Lung microvascular endothelial cell (primary cell): ENCODE measurements at regions not wholly inside any gene's neighbourhood (a gene's known extent, or its start where the extent isn't known, plus 50 kb on each side); places are given as distances from the start of the nearest gene placed in this dataset.
A peak's percentile ranks its signal among the peaks of the same experiment; 100 is the strongest.

ENCODE experiments used
- DNase-seq, 2 donors: peaks; one replicate each; pipeline versions ENCODE4 v3.0.0 to v3.0.0-alpha.2; 2010; ENCODE audit warnings: low read depth in 2 of 2

DNA sequence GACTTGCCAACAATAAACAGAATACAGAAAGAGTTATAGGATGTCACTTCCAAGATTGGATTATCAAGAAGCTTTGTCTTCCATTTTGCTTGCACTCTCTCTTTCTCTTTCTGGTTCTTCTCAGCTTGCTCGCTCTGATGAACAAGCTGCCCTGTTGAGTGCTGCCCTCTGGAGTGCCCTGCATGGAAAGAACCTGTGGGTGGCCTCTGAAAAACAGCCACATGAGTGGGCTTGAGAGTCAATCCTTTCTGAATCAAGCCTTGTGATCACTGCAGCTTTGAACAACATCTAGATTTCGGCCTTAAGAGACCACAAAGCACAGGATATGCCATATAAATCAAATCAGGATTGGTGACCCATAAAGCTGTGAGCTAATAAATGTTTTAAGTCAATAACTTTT is 185.1 kb downstream of the KIF2B start:
- DNase-seq = no peak

DNA sequence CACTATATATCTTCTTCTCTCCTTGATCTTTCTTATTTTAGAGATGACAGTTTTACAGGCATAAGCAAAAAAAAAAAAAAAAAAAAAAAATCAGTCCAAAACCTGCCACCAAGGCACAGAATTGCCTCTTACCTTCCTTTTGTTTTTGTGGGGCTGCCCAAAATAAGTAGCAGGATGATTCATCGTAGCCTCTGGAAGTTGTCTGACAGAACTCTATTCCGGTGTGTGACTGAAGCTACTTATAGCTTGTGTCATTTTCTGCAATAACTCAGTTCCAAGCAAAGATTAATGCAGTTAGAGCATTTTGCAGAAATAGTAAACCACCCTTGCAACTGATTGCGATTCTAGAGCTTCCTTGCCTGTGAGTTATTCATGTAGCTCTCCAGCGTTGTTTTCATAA is 186.8 kb downstream of the KIF2B start:
- no peak for DNase-seq

DNA sequence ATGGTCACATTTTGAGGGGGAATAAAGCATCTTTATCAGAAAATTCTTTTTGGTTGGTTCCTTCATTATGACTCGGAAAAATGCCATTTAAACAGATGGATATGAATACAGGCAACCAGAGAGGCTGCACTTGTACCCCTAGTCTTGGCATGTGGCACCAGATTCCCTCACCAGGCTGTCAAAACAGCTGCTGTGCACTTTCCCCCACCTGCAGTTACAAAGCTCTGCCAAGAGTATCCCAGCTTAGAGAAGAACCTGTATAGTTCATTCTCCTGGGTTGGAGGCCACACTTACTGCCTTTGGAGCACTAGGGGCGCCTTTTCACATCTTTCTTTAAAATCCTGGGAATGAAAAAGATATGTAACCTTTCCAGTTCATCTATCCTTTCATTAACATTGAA is 190.3 kb downstream of the KIF2B start:
- DNase-seq = no peak

DNA sequence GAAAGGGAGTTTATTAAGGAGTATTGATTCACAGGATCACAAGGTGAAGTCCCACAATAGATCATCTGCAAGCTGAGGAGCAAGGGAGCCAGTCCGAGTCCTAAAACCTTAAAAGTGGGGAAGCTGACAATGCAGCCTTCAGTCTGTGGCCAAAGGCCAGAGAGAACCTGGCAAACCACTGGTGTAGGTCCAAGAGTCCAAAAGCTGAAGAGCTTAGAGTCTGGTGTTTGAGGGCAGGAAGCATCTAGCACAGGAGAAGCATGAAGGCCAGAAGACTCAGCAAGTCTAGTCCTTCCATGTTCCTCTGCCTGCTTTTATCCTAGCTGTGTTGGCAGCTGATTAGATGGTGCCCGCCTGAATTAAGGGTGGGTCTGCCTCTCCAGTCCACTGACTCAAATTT is 193.0 kb downstream of the KIF2B start:
- DNase-seq = no peak

DNA sequence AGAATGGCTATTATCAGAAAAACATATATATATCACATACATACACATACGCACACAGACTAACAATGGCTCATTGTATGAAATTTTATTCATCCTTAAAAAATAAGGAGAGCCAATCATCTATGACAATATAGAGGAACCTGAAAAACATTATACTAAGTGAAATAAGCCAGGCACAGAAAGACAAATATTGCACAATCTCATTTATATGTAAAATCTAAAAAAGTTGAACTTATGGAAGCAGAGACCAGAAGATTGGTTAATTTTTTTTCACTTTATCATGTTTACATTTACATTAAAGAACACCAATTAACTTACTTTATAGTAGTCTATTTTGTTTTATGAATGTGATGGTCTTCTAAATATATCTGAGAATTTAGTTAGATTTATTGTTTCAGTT is 198.7 kb downstream of the KIF2B start:
- no peak for DNase-seq

DNA sequence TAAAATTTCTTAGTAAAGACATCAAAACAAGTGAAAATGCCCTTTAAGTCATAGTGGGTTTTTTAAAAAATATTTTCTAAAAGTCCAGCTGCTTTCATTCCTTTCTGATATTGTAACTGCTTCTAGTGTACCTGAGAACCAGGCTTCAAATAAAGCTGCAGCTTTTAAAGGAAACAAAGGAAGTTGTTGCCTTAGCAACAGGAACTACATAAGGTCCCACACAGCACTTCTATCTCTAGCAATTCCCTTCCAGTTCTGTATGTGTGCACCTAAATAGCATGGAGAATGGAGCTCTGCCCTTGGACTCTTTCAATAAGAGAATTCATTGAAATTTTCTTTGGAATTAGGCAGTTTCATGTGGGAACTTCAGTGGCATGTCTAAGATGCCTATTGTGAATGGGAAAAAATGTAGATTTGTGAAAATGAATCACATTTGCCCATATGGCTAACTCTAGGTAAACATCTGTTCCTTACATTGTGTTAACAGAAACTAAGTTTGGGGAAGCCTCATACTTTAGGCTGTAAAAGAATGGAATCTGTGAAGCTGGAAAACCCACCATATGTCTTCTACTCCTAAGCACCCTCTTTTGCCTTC is 206.4 kb downstream of the KIF2B start:
- DNase-seq = no peak

DNA sequence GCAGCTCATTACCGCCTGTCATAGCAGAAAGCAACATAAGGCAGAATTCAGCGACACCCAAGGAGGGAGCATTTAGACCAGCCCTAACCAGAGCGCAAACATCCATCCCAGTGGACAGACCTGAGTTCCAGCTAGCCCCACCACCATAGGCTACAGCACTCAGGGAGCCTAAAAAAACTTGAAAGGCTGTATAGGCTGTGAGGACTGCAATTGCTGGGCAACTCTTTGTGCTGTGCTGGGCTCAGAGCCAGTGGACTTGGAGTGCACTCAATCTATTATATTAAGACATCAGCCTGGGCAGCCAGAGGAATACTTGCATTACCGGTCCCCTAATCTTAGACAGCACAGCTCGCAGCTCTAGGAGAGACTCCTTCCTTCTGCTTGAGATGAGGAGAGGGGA is 207.3 kb downstream of the KIF2B start:
- no peak for DNase-seq

DNA sequence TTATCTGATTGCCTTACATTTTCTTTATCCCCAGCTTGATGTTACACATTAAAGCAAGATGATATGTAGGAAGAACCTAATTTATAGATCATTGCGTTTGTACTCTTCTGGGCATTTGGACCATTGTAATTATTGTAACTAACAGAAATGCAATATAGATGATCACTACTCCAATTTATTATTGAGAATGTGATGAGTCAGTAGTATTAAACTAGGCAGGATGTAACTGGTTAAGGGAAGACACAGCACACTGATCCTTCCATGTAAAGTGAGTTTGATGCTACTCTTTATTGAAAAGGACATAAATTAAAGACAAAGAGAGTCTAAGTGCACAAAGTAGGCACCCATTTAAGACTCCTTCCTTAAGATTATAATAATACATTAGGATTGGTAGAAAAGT is 223.8 kb downstream of the KIF2B start:
- DNase-seq = no peak

DNA sequence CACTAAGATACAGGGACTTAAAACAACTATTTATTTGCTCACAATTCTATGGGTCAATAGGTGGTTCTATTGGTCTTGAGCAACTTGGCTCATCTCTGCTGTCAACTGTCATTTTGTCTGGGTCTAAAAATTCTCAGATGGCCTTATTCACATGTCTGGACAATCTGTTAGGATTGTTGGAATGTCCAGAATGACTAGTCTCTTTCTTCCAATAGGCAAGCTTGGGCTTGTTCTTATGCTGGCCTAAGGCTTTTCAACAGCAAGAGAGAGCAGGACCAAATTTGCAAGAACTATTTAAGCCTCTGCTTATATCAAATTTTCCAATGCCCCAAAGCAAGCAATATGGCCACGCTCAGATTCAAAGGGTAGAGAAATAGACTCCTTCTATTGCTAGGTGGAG is 240.9 kb downstream of the KIF2B start:
- no peak for DNase-seq

DNA sequence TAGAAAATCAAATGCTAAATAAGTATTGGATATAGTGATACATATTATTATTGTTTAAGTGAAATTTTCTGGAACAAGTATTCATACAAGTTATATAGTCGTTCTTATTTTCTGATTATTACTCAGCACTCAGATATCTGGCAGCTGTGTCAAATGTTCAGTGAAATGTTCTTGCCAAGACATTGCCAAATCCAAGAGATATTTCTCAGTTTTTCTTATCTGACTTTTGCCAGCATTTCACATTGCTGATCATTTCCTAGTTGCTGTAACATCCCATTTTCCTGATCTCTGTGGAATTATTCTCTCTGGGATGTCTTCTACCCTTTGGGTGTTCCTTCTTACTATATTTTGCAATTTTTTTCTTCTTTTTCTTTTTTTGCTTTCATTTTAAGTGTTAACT is 262.3 kb downstream of the KIF2B start:
- DNase-seq = no peak

DNA sequence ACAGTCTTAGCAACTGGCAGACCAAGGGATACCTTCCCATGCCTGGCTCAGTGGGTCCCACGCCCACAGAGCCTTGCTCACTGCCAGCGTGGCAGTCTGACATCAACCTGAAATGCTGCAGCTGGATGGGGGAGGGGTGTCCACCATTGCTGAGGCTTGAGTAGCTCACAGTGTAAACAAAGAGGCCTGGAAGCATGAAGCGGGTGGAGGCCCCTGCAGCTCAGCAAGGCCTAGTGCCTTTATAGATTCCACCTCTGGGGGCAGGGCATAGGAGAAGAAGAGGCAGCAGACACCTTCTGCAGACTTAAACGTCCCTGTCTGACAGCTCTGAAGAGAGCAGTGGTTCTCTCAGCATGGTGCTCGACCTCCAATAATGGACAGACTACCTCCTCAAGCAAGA is 263.2 kb downstream of the KIF2B start:
- no peak for DNase-seq

DNA sequence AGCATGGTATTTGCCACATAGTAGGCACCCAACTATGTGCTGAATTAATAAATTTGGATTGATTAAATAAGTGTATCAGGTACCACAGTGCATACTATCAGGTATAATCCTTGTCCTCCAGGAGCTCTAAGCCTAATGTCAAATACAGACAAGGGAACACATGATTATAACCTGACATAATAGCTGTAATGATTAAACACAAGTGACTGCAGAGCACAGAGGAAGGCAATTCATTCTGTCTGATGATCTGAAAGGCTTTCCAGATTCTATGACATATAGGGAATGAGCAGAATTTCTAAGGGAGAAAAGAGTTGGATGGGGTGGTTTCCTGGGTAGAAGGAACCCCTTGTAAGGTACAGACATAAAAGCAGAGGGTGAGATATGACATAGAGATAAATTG is 273.5 kb downstream of the KIF2B start:
- no peak for DNase-seq

DNA sequence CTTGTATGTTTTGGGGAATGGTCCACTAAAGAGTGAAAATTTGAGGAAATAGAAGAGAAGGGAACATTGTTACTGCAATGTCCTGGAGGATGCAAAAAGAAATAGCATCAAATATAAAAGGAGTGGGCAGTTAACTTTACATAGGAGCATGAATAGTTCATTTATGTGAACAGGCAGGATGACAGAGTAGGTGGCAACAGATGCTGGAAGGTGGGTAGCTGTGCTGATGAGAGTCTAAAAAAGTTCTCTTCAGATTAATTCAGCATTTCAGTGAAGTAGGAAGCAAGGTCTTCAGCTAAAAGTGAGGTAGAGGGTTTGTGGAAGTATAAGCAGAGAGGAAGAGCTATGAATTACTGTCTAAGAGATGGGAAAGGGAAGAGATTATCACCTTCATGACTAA is 276.5 kb downstream of the KIF2B start:
- DNase-seq = no peak

DNA sequence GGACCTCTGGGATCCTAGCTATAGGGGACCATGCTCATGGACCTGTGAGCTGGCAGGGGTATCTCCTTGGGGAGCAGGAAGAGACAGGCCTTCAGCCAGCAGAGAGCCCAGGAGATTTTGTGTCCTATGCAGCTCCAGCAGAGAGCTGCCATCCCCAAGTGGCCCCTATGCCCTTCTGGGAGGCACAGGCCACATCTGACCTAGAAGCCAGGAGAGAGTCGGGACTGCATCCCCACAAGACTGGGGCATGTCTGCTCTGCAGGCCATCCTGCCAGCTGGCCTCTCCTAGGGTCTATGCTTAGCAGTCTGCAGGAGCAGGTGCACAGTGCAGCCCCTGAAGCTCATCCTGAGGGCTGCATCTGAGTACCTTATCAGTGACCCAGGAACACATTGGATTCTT is 279.5 kb downstream of the KIF2B start:
- DNase-seq = no peak

DNA sequence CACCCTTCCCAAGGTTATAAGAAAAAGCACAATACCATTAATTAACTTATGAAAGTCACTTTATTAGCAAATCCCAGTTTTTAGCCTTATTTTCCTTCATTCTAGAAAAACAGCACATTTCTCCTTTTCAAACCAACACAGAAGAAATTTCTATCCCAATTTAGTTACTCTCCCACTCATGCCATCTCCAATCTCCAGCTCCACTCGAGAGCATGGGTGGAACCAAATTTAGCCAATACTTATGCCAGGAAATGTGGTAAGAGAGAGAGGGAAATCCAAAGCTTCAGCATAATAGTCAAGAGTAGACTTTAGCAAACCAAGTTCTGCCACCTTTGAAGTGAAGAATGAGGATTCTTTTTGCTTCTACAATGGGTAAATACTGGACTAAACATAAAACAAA is 288.8 kb downstream of the KIF2B start:
- DNase-seq = no peak

DNA sequence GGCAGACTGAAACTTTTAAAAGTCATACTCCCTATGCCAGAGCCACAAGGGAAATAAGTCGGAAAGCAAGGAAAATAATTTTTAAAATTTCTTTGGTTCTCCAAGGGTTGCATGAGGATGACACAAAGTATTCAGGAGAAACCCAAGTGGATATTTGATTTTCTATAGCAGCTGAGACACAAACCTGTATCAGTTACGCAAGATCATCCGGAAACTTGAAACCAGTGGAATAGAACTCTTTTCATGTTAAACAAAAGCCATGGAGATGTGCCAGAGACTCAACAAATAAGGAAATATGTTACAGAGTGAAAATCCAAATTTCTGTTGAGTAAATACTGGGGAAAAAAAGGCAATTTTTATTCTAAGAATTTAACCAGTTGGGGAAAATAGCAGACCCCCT is 294.7 kb downstream of the KIF2B start:
- DNase-seq = no peak

DNA sequence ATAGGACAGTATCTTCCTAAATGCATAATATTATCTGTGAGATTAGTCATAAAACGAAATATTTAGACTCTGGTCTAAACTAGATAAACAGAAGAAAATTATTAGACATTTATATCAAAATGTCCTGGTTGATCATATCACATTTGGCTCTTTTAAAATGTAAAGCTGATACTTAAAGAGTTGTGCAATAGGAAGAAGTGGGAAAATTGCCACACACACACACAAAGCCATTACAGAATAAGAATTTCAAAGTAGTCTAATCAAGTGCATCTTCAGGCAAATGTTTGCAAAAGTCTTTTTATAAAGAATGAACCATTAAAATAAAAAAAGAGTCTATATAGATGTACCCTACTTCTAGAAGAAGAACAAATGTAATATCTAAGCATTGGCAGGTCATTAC is 301.7 kb downstream of the KIF2B start:
- DNase-seq = no peak

DNA sequence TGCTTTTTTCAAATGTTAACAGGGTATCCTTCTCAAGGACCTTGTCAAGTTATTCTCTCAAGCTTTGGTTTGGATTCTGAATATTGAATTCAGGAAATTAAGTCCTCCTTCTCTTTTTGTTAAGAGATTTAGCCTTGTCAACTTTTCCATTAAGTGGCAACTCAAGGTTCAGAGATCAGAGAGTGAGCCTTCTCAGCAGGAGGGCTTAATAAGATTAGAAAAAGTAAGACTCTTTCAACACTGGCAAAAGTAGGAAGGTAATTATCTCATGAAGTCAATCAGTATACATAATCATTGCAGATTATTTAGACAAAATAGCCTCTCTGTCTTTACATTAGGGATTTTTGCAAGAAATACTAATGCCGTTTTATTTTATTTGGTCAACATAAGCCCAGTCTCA is 330.7 kb downstream of the KIF2B start:
- DNase-seq = no peak

DNA sequence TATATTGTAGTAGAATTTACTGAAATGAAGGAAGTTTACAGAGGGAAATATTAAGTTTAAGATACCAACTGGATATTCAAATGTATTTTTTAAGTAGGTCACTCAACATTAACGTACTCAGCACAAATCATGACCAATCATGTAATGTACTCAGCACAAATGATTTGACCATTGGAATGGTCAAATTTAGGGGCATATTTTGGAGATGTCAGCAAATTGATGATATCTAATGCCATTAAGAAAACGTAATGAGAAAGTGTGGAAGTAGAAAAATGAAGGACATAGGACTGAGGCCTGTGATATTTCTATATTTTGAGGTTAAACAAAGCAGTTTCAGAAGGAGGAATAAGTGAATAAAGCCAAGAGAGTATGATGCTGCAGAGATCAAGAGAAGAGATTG is 334.8 kb downstream of the KIF2B start:
- DNase-seq = no peak

DNA sequence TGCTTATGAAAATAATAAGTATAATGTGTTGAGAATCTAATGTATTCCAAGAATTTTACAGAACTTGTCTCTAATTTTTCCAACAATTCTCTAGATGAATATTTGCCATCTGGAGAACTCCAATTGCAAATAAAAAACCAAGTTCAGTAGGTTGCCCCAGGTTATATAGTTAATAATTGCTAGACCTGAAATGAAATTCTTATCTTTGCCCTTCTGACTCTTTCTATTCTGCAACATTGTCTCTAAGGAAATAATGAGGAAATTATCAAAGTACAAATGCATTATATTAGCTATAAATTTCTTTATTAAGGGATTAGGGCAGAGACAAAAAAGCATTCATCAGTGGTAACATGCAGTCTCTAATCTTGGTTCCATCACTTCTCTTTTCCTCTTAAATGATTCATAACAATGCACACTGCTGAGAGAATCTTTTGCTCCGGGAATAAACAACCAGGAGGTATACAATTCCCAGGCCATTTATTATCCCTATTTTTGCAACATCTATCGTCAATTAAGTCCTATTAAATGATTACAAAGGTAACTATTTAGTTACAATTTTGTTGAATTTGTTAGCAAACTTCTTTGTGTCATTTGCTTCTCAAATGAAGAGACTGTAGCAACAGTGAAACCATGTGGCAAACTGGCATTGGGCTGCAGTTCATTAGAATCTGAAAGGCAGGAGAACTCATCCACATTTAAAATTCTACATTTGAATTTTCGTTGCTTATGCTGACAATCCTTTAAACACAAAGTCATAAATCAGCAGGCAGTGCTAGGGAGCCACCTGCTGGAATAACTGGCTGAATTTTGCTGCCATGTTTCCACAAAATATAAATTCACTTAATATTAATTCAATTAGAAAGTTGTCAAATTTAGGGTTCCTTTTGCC is 349.6 kb downstream of the KIF2B start:
- DNase-seq = peak; percentile 1 to 37

DNA sequence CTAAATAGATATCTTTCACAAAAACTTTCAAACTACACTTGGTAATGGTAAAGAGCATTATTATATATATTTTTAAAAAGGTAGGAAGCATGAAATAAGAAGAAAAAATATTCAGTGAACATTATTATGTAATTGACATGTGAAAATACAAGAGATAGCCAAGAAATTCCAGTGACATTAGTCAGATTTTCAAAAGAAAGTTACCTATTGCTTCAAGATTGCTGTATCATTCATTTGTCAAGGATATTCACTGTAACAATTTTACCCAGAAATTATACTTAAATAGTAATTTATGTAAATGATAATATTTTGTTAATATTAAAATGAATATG is 350.2 kb downstream of the KIF2B start:
- DNase-seq = no peak

DNA sequence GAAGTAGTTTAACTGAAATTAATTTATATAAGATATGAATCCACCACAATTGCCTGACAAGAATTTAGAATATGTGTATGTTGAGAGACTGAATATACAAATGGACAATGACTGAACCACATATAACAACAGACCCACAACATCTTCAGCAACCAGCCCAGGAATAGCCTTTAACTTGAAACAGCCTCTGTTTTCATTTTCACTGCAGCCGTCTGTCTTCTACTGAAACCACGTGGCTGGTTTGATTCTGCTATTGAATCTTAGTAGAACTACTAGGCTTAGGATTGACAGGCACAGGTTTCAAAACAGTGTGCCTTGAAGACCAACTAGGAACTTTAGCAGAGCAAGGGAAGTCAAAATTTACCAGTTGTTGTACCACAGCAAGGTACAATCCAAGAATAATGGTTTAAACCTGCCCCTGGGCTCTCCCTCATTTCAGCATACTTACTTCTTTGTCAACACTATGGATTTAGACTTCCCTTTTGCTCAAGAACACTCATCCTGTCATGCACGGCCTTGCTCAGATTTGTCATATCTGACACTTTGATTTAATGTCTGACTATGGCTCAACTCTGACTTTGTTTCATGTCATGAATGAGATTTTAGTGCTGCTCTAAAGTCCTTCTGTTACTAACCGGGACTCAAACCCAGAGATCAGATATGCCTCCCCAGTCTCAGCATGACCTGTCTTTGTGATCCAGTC is 355.0 kb downstream of the KIF2B start:
- no peak for DNase-seq

DNA sequence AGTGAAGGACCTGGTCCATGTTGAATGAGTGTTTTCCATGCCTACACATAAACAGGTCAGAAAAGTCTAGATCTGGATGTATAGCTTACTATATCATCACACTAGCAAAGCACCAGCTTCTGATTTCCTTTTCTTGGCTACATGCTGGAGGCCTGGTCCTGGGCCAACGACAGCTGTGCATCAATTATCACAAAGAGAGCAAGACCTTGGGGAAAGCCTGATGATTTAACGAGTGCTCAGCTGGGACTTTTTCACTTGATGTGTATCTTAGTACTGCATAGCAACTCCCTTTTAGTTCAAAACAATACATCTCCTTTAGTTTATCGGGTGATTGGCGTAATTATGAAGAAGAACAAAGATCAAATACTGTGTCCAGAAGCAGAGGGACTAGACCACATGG is 358.2 kb downstream of the KIF2B start:
- no peak for DNase-seq
